ENCODE measurements at regions not wholly inside any gene's neighbourhood (a gene's known extent, or its start where the extent isn't known, plus 50 kb on each side); places are given as distances from the start of the nearest gene placed in this dataset.
A peak's percentile ranks its signal among the peaks of the same experiment; 100 is the strongest.

GRCh38 chrX:9134366-9134765, 100.4 kb upstream of the FAM9B start:
- WGBS, 2 donors, result 57 to 85% methylated on average over 4 to 6 of the region's 6 CpGs

GRCh38 chrX:9135901-9136510, 102.1 kb upstream of the FAM9B start:
- 52 to 66% methylated on average over 6 of the region's 6 CpGs for WGBS, 2 donors
- no peaks in the 10 kb centered on the region for H3K27me3 ChIP-seq
- no peak for DNase-seq
- H3K27ac ChIP-seq, result no peak overlapping the region
- H3K9me3 ChIP-seq, result no peaks in the 10 kb centered on the region
- H3K4me3 ChIP-seq, result no peak overlapping the region
- H3K4me1 ChIP-seq, result no peaks in the 10 kb centered on the region
- H3K36me3 ChIP-seq (ENCODE audit: low read depth, missing control alignments), result no peaks in the 10 kb centered on the region
- no peak for TF ChIP-seq POLR2A (IDR thresholded peaks at IDR 0.05)
- TF ChIP-seq, protein P1, sequence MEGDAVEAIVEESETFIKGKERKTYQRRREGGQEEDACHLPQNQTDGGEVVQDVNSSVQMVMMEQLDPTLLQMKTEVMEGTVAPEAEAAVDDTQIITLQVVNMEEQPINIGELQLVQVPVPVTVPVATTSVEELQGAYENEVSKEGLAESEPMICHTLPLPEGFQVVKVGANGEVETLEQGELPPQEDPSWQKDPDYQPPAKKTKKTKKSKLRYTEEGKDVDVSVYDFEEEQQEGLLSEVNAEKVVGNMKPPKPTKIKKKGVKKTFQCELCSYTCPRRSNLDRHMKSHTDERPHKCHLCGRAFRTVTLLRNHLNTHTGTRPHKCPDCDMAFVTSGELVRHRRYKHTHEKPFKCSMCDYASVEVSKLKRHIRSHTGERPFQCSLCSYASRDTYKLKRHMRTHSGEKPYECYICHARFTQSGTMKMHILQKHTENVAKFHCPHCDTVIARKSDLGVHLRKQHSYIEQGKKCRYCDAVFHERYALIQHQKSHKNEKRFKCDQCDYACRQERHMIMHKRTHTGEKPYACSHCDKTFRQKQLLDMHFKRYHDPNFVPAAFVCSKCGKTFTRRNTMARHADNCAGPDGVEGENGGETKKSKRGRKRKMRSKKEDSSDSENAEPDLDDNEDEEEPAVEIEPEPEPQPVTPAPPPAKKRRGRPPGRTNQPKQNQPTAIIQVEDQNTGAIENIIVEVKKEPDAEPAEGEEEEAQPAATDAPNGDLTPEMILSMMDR (IDR thresholded peaks at IDR 0.05), result no peak
- intact Hi-C loops (cut with DNase I; ENCODE audit: low total_unique reads), result no loop called here

More at GRCh38 chrX:9134366-9134765, 100.4 kb upstream of the FAM9B start:
- DNase-seq, result peak; percentile 36
- H3K4me1 ChIP-seq, result no peaks in the 10 kb centered on the region
- no peak for TF ChIP-seq POLR2A (IDR thresholded peaks at IDR 0.05)
- TF ChIP-seq, protein P1 (IDR thresholded peaks at IDR 0.05), result no peak
- H3K9me3 ChIP-seq, result no peaks in the 10 kb centered on the region
- H3K27me3 ChIP-seq, result no peaks in the 10 kb centered on the region
- H3K36me3 ChIP-seq (ENCODE audit: low read depth, missing control alignments), result no peaks in the 10 kb centered on the region
- H3K4me3 ChIP-seq, result no peak overlapping the region
- intact Hi-C loops (cut with DNase I; ENCODE audit: low total_unique reads), result no loop called here
- no peak overlapping the region for H3K27ac ChIP-seq

DNA sequence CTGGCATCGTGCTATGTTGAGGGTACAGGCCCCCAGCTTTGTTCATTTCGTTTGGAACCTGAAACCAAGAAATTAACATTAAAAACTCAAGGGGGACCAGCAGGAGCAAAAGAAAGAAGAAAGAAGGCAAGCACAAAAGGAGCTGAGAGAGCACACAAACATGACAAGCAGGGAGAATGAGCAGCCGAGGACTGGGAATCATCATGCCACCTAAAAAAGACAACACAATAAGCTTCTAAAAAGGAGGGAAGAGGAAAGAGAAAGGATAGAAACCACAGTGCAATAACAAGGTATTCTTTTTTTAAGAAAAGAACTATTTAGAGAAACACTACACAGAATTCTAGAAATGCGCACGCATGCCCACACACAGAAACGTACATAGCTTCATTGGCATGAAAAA, 103.2 kb upstream of the FAM9B start:
- Histone ChIP-seq H3K9me3 (no peaks in the 10 kb centered on the region), H3K27ac (no peak overlapping the region), H3K36me3 (ENCODE audit: low read depth, missing control alignments) (no peaks in the 10 kb centered on the region), H3K4me3 (no peak overlapping the region), H3K27me3 (no peaks in the 10 kb centered on the region), H3K4me1 (no peaks in the 10 kb centered on the region)
- TF ChIP-seq, protein P1 (IDR thresholded peaks at IDR 0.05), result no peak
- TF ChIP-seq POLR2A (IDR thresholded peaks at IDR 0.05), result no peak
- intact Hi-C loops (cut with DNase I; ENCODE audit: low total_unique reads), result no loop called here
- no peak for DNase-seq
- WGBS, 2 donors, result 87 to 96% methylated on average over 5 to 6 of the region's 6 CpGs

DNA sequence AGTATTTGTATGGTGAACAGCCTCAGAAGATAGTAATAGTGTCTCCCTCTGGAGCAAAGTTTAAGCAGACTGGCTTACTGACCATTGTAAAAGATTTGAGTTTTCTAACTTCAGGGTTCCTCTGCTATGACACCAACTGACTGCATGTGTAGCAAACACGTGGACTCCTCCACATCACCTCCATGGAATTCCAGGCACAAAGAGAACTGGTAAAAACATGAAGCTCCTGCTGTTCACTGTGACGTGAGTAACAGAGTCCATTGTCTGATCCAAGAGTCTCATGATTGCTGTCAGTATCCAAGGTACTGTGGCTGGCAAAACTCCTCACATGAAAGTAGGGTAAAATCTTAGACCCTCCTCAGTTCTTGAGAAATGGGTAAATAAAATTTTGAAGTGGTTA, 107.6 kb upstream of the FAM9B start:
- intact Hi-C loops (cut with DNase I; ENCODE audit: low total_unique reads), result no loop called here
- Histone ChIP-seq H3K36me3 (ENCODE audit: low read depth, missing control alignments) (no peaks in the 10 kb centered on the region), H3K4me1 (no peaks in the 10 kb centered on the region), H3K27me3 (no peaks in the 10 kb centered on the region), H3K9me3 (no peaks in the 10 kb centered on the region), H3K27ac (no peak overlapping the region), H3K4me3 (no peak overlapping the region)
- WGBS, 2 donors, result 53% methylated on average over 2 of the region's 2 CpGs; no CpG with 5 or more reads in 1 of the 2 donors
- no peak for TF ChIP-seq POLR2A (IDR thresholded peaks at IDR 0.05)
- TF ChIP-seq, protein P1 (IDR thresholded peaks at IDR 0.05), result no peak
- DNase-seq, result no peak

DNA sequence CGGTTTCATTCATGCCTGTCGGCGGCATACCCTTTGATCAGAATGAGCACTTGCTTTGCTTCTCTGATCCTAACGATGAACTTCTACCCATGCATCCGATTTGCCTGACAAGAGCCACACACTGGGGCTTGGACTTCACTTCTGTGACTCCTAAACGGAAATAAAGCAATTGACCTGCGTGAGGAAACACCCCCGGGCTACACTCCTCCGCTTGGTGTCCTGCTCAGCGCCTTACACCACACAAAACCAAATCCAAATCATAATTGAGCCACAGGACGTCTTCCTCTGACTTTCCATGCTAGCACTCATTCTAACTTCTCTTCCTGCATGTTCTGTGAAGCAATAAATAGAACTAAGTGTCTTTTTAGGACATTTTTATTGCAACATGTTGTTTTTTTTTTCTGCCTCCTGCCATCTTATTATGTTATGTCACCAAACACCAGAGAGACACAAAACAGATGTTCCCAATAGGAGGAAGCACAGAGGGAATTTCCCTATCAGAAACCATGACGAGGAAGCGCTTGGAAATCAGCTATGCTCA, 110.8 kb upstream of the FAM9B start:
- 53 to 73% methylated on average over 9 to 13 of the region's 13 CpGs for WGBS, 2 donors
- Histone ChIP-seq H3K4me3 (no peak overlapping the region), H3K36me3 (ENCODE audit: low read depth, missing control alignments) (no peaks in the 10 kb centered on the region), H3K27ac (no peak overlapping the region), H3K4me1 (peaks cover 5% of the 10 kb centered on the region), H3K27me3 (no peaks in the 10 kb centered on the region), H3K9me3 (no peaks in the 10 kb centered on the region)
- no peak for DNase-seq
- intact Hi-C loops (cut with DNase I; ENCODE audit: low total_unique reads), result no loop called here
- TF ChIP-seq, protein P1 (IDR thresholded peaks at IDR 0.05), result no peak
- no peak for TF ChIP-seq POLR2A (IDR thresholded peaks at IDR 0.05)
